Heart left ventricle (tissue), 16 donors: ENCODE measurements at regions not wholly inside any gene's neighbourhood (a gene's known extent, or its start where the extent isn't known, plus 50 kb on each side); places are given as distances from the start of the nearest gene placed in this dataset.

ENCODE experiments used
- ATAC-seq, 4 donors: fragments of 200-7000 bp; cut with Tn5 transposase; one replicate each; pipeline ENCODE4 v1.9.1; 2020 to 2022; ENCODE audit warnings: moderate library complexity in 4 of 4, mild to moderate bottlenecking in 3 of 4, moderate number of reproducible peaks in 1 of 4
- DNase-seq, 5 donors: peaks; one replicate each; pipeline ENCODE4 v3.0.0-alpha.2; 2020
- H3K27ac ChIP-seq, 12 donors: fragments of 200-600 bp; sonication (generic) in 4 of 12; one replicate each; pipeline versions ENCODE4 v1.5.0 to v1.8.0; 2016 to 2022; ENCODE audit warnings: mild to moderate bottlenecking in 2 of 12
- H3K27me3 ChIP-seq, 9 donors: fragments of 200-600 bp; sonication (generic) in 2 of 9; one replicate each; pipeline versions ENCODE4 v1.5.1 to v1.8.0; 2016 to 2022; ENCODE audit warnings: mild to moderate bottlenecking in 3 of 9
- H3K36me3 ChIP-seq, 9 donors: fragments of 200-600 bp; sonication (generic) in 2 of 9; one replicate each; pipeline versions ENCODE4 v1.5.0 to v1.8.0; 2018 to 2022; ENCODE audit warnings: mild to moderate bottlenecking in 2 of 9
- H3K4me1 ChIP-seq, 12 donors: fragments of 200-600 bp; sonication (generic) in 4 of 12; one replicate each; pipeline versions ENCODE4 v1.5.0 to v1.8.0; 2016 to 2022; ENCODE audit warnings: mild to moderate bottlenecking in 3 of 12
- H3K4me3 ChIP-seq, 12 donors: fragments of 200-600 bp; sonication (generic) in 4 of 12; one replicate each; pipeline versions ENCODE4 v1.5.0 to v1.8.0; 2017 to 2022; ENCODE audit warnings: mild to moderate bottlenecking in 9 of 12, moderate library complexity in 4 of 12
- H3K9me3 ChIP-seq, 12 donors: fragments of 200-600 bp; sonication (generic) in 4 of 12; one replicate each; pipeline versions ENCODE4 v1.5.0 to v1.8.0; 2016 to 2022; ENCODE audit warnings: mild to moderate bottlenecking in 1 of 12
- POLR2A ChIP-seq, 2 donors: fragments of 450-650 bp; IDR thresholded peaks; one replicate each; pipeline ENCODE4 v1.6.1; 2017; ENCODE audit warnings: antibody characterized with exemption in 2 of 2, mild to moderate bottlenecking in 2 of 2, moderate library complexity in 2 of 2
- WGBS, 4 donors: extraction: QIAGEN DNeasy Blood & Tissue Kit in 2 of 4; methylation state at CpG; one replicate each; pipeline versions ENCODE4 v1.1.5 to v1.1.7; 2013 to 2018; 5-methylcytosine and 5-hydroxymethylcytosine counted together
- intact Hi-C, 10 donors: fragments of 100-400 bp; cut with DNase I; formaldehyde crosslinking; loops; one replicate each; pipeline versions ENCODE4 v1.11.1 to v1.14.2; 2022
- TF ChIP-seq, protein P1 (sequence below), 12 donors: fragments of 200-600 bp; sonication (generic) in 4 of 12; IDR thresholded peaks; one replicate each; pipeline versions ENCODE4 v1.5.0 to v1.8.0; 2018 to 2022; ENCODE audit warnings: antibody characterized with exemption in 12 of 12, mild to moderate bottlenecking in 5 of 12
- donor health status: ischemic (EF 13 %, LVEDD 7.1; RV severe dilation, severe dysfunction).
- donor health status: healthy with polysubstance abuse.
- donor health status: DM: no; HTN: yes; CAD: no.
- donor health status: DM: no; HTN: no; CAD: no.
- donor health status: ischemic (EF 25% LVEDD 6.9; RV normal size, moderate dysfunction).
- donor health status: ischemic (EF 25% LVEDD 5.7; RV mildly dilated, moderate dysfunction).
- donor health status: healthy.
- donor health status: DM: yes; HTN: yes; CAD: no.
- donor health status: ischemic (EF 35%, LVEDD 5.7; RV mildly dilated, moderate dysfunction).
- donor health status: nonischemic (EF 11% LVEDD 7.7; RV severe dilation, severe dysfunction).
- donor health status: DM: yes; HTN: yes; CAD: no.
- donor health status: PGD.
- donor health status: ischemic (EF 29% LVEDD 5.4; RV normal size, mild dysfunction).
- donor health status: nonischemic (EF 23%, LVEDD 6.1; RV moderate dilation, normal function).

DNA sequence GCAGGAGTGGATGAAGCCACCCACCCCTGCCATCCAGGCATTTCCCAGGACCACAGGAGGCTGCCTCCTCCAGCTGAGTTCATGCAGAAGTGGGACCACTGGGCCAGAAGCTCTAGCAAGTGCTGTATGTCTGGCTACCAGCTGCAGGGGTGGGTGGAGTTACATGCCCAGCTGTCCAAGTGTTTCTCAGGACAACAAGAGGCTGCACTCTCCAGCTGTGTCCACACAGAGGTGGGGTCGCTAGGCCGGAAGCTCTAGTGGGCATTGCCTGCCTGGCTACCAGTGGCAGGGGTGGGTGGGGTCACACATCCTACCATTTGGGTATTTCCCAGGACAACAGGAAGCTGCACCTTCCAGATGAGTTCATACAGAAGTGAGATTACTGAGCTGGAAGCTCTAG is 234.0 kb upstream of the PPP2R3A start:
- H3K27me3 ChIP-seq, result no peaks in the 10 kb centered on the region
- H3K4me1 ChIP-seq, result no peaks in the 10 kb centered on the region
- no peak overlapping the region for H3K4me3 ChIP-seq
- DNase-seq, result no peak
- peaks cover 0 to 56% (median 17%) of the 10 kb centered on the region in 12 donors for H3K9me3 ChIP-seq
- TF ChIP-seq, protein P1, sequence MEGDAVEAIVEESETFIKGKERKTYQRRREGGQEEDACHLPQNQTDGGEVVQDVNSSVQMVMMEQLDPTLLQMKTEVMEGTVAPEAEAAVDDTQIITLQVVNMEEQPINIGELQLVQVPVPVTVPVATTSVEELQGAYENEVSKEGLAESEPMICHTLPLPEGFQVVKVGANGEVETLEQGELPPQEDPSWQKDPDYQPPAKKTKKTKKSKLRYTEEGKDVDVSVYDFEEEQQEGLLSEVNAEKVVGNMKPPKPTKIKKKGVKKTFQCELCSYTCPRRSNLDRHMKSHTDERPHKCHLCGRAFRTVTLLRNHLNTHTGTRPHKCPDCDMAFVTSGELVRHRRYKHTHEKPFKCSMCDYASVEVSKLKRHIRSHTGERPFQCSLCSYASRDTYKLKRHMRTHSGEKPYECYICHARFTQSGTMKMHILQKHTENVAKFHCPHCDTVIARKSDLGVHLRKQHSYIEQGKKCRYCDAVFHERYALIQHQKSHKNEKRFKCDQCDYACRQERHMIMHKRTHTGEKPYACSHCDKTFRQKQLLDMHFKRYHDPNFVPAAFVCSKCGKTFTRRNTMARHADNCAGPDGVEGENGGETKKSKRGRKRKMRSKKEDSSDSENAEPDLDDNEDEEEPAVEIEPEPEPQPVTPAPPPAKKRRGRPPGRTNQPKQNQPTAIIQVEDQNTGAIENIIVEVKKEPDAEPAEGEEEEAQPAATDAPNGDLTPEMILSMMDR (IDR thresholded peaks at IDR 0.05), result no peak
- TF ChIP-seq POLR2A (IDR thresholded peaks at IDR 0.05), result no peak
- ATAC-seq, result no peak
- no peak overlapping the region for H3K27ac ChIP-seq
- WGBS, 4 donors, result 37 to 78% (median 73%) methylated on average over 2 of the region's 2 CpGs; no CpG with 5 or more reads in 1 of the 4 donors
- no peaks in the 10 kb centered on the region for H3K36me3 ChIP-seq
- intact Hi-C loops, result no loop called here

DNA sequence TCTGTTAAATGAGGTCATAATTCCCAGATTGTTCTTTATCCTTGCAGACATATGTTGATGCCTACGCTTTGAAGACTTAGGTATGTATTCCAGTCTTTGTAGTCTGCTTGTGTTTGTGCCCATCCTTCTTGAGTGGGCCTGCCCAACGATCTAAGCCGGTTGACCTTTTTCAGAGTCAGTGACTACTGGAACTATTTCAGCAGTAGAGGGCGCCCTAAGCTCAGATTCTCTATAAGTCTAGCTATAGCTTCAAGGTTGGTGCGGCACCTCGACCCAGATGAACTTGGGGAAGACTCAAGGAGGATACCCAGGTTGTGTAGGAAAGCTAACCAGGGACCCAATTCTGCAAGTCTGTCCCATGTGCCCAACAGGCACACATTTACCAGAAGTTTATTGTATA is 228.8 kb upstream of the PPP2R3A start:
- no peak for ATAC-seq
- WGBS, 4 donors, result 40 to 48% (median 45%) methylated on average over 6 of the region's 6 CpGs
- no peaks in the 10 kb centered on the region for H3K27me3 ChIP-seq
- H3K4me3 ChIP-seq, result no peak overlapping the region
- no peak for DNase-seq
- peaks cover 0 to 48% (median 23%) of the 10 kb centered on the region in 12 donors for H3K9me3 ChIP-seq
- H3K4me1 ChIP-seq, result no peaks in the 10 kb centered on the region
- intact Hi-C loops, result no loop called here
- H3K27ac ChIP-seq, result no peak overlapping the region
- no peaks in the 10 kb centered on the region for H3K36me3 ChIP-seq
- TF ChIP-seq POLR2A (IDR thresholded peaks at IDR 0.05), result no peak
- TF ChIP-seq, protein P1 (IDR thresholded peaks at IDR 0.05), result no peak

DNA sequence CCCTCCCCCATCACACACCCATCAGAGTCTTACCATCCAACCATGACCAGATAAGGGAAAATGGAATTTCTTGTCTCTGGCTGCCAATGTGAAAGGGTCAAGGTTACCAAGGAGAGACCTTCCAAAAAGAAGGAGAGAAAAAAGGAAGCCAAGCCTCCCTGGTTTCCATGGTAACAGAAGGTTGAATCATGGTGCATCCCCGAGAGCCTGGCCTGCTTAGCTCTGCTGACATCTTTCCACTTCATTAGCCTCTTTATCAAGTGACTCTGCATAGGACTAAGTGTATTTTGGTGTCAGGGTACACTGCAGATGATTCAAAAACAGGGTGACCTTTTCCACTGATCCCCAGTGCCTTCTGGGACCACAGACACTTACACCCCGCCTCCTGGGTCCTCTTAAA is 225.7 kb upstream of the PPP2R3A start:
- TF ChIP-seq POLR2A (IDR thresholded peaks at IDR 0.05), result no peak
- TF ChIP-seq, protein P1 (IDR thresholded peaks at IDR 0.05), result no peak
- DNase-seq, result no peak
- intact Hi-C loops, result no loop called here
- Histone ChIP-seq H3K9me3 (peaks cover 0 to 38% (median 23%) of the 10 kb centered on the region in 12 donors), H3K27ac (no peak overlapping the region), H3K27me3 (no peaks in the 10 kb centered on the region), H3K36me3 (no peaks in the 10 kb centered on the region), H3K4me3 (no peak overlapping the region), H3K4me1 (no peaks in the 10 kb centered on the region)
- no peak for ATAC-seq
- 30 to 41% (median 40%) methylated on average over 2 of the region's 2 CpGs for WGBS, 4 donors

DNA sequence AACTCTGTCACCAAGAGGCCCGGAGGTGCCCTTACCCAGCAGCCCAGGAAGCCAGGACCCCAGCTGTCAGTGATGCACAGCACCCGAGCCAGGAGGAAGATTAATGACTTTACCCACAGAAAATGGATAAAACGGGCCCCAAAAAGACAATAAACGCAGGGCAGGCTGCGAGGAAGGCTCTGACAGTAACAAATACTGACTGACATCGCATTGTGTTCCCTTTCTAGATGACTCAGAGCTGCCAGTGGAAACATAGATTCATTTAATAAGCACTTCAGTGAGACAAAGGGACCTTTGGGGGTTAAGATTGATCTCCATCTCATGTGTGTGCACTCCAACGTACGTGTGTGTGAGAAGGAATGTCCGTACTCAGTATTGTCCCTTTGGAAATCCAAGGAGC is 225.3 kb upstream of the PPP2R3A start:
- DNase-seq (no peak), ATAC-seq (no peak)
- WGBS, 4 donors, result 54 to 59% (median 55%) methylated on average over 9 of the region's 9 CpGs
- Histone ChIP-seq H3K27me3 (no peaks in the 10 kb centered on the region), H3K4me1 (no peaks in the 10 kb centered on the region), H3K27ac (no peak overlapping the region), H3K36me3 (no peaks in the 10 kb centered on the region), H3K9me3 (peaks cover 0 to 34% (median 22%) of the 10 kb centered on the region in 12 donors), H3K4me3 (no peak overlapping the region)
- intact Hi-C loops, result no loop called here
- TF ChIP-seq, protein P1 (IDR thresholded peaks at IDR 0.05), result no peak
- no peak for TF ChIP-seq POLR2A (IDR thresholded peaks at IDR 0.05)
